Activated naive CD4-positive, alpha-beta T cell treated with anti-CD3 and anti-CD28 coated beads for 36 hours (primary cell): ENCODE measurements at regions not wholly inside any gene's neighbourhood (a gene's known extent, or its start where the extent isn't known, plus 50 kb on each side); places are given as distances from the start of the nearest gene placed in this dataset.

Experiments used
- CTCF ChIA-PET: fragments of 350-600 bp; sonication (Branson Sonifier 250); formaldehyde crosslinking; loops from one replicate; lab custom pipeline; 2021; ENCODE audit warnings: antibody characterized with exemption; lab: Charles Lee
- DNase-seq: peaks from one replicate; pipeline ENCODE4 v3.0.0-alpha.2; 2020
- H3K27ac Mint-ChIP-seq: one replicate; pipeline ENCODE4 v1.8.0; 2021; ENCODE audit warnings: mild to moderate bottlenecking, mixed read lengths
- H3K27me3 Mint-ChIP-seq: one replicate; pipeline ENCODE4 v1.8.0; 2021; ENCODE audit warnings: low read depth, mixed read lengths
- H3K36me3 Mint-ChIP-seq: one replicate; pipeline ENCODE4 v1.8.0; 2021; ENCODE audit warnings: low read depth, mixed read lengths
- H3K4me1 Mint-ChIP-seq: one replicate; pipeline ENCODE4 v1.8.0; 2021; ENCODE audit warnings: low read depth, mixed read lengths
- H3K4me3 Mint-ChIP-seq: one replicate; pipeline ENCODE4 v1.8.0; 2021; ENCODE audit warnings: mild to moderate bottlenecking, moderate library complexity, mixed read lengths
- H3K9me3 Mint-ChIP-seq: one replicate; pipeline ENCODE4 v1.8.0; 2021; ENCODE audit warnings: mixed read lengths
- intact Hi-C: fragments of 100-400 bp; cut with micrococcal nuclease; formaldehyde crosslinking; loops from one replicate; pipeline ENCODE4 v1.15.1; 2023

- CTCF ChIA-PET: no interaction called here
- Mint-ChIP-seq H3K27ac (no peak overlapping the region), H3K9me3 (no peaks in the 10 kb centered on the region), H3K27me3 (no peaks in the 10 kb centered on the region), H3K4me1 (peaks cover 8% of the 10 kb centered on the region), H3K4me3 (no peak overlapping the region), H3K36me3 (no peaks in the 10 kb centered on the region)
- intact Hi-C loops: no loop called here
- DNase-seq: no peak
Measured at GRCh38 chr11:8740129-8740528, 57.5 kb downstream of the RPL27A start.

GRCh38 chr11:8744423-8744822, 61.8 kb downstream of the RPL27A start:
- Mint-ChIP-seq H3K9me3 (no peaks in the 10 kb centered on the region), H3K27me3 (peaks cover 3% of the 10 kb centered on the region), H3K36me3 (no peaks in the 10 kb centered on the region), H3K4me3 (no peak overlapping the region), H3K27ac (no peak overlapping the region), H3K4me1 (peaks cover 8% of the 10 kb centered on the region)
- CTCF ChIA-PET: no interaction called here
- peak; percentile 39 for DNase-seq
- intact Hi-C loops: no loop called here

GRCh38 chr11:8745431-8746253, 63.0 kb downstream of the RPL27A start:
- Mint-ChIP-seq H3K4me3 (no peak overlapping the region), H3K36me3 (no peaks in the 10 kb centered on the region)
- CTCF ChIA-PET: interaction anchor here (0.6 kb wide), 1 partner anchor 124 kb away, joined by 3 read pairs; no protein-coding TSS in a partner anchor

GRCh38 chr11:8746331-8746974, 63.9 kb downstream of the RPL27A start:
- H3K4me3 Mint-ChIP-seq: no peak overlapping the region
- CTCF ChIA-PET: interaction anchor here (0.8 kb wide), 1 partner anchor 8 kb away, joined by 3 read pairs; no protein-coding TSS in a partner anchor
- intact Hi-C loops: no loop called here
- peaks cover 5% of the 10 kb centered on the region for H3K27me3 Mint-ChIP-seq
- no peak overlapping the region for H3K27ac Mint-ChIP-seq
- no peak for DNase-seq
- no peaks in the 10 kb centered on the region for H3K36me3 Mint-ChIP-seq
- H3K9me3 Mint-ChIP-seq: no peaks in the 10 kb centered on the region
- peaks cover 8% of the 10 kb centered on the region for H3K4me1 Mint-ChIP-seq

More at GRCh38 chr11:8745431-8746253, 63.0 kb downstream of the RPL27A start:
- no peak for DNase-seq
- Mint-ChIP-seq H3K9me3 (no peaks in the 10 kb centered on the region), H3K27ac (no peak overlapping the region), H3K4me1 (peaks cover 8% of the 10 kb centered on the region), H3K27me3 (peaks cover 3% of the 10 kb centered on the region)
- intact Hi-C loops: no loop called here

GRCh38 chr11:8747173-8747572, 64.6 kb downstream of the RPL27A start:
- no peak for DNase-seq
- Mint-ChIP-seq H3K27me3 (peaks cover 10% of the 10 kb centered on the region), H3K4me1 (peaks cover 8% of the 10 kb centered on the region), H3K27ac (no peak overlapping the region), H3K36me3 (no peaks in the 10 kb centered on the region), H3K9me3 (no peaks in the 10 kb centered on the region), H3K4me3 (no peak overlapping the region)
- CTCF ChIA-PET: interaction anchor here (0.8 kb wide), 1 partner anchor 9 kb away, joined by 3 read pairs; no protein-coding TSS in a partner anchor
- intact Hi-C loops: no loop called here

- Mint-ChIP-seq H3K9me3 (no peaks in the 10 kb centered on the region), H3K27ac (no peak overlapping the region), H3K4me1 (peaks cover 8% of the 10 kb centered on the region), H3K4me3 (no peak overlapping the region), H3K36me3 (no peaks in the 10 kb centered on the region), H3K27me3 (peaks cover 10% of the 10 kb centered on the region)
- DNase-seq: no peak
- intact Hi-C loops: no loop called here
- CTCF ChIA-PET: no interaction called here
Measured at GRCh38 chr11:8748317-8748716, 65.7 kb downstream of the RPL27A start.

- intact Hi-C loops: no loop called here
- DNase-seq: no peak
- H3K4me3 Mint-ChIP-seq: no peak overlapping the region
Measured at GRCh38 chr11:8749202-8749601, 66.6 kb downstream of the RPL27A start.

GRCh38 chr11:8754241-8754640, 71.6 kb downstream of the RPL27A start:
- DNase-seq: no peak
- CTCF ChIA-PET: no interaction called here
- no peaks in the 10 kb centered on the region for H3K36me3 Mint-ChIP-seq
- H3K4me3 Mint-ChIP-seq: no peak overlapping the region
- H3K4me1 Mint-ChIP-seq: no peaks in the 10 kb centered on the region
- H3K9me3 Mint-ChIP-seq: no peaks in the 10 kb centered on the region
- no peak overlapping the region for H3K27ac Mint-ChIP-seq
- H3K27me3 Mint-ChIP-seq: peaks cover 7% of the 10 kb centered on the region
- intact Hi-C loops: no loop called here

More at GRCh38 chr11:8749202-8749601, 66.6 kb downstream of the RPL27A start:
- H3K9me3 Mint-ChIP-seq: no peaks in the 10 kb centered on the region
- H3K27me3 Mint-ChIP-seq: peaks cover 10% of the 10 kb centered on the region
- no peaks in the 10 kb centered on the region for H3K36me3 Mint-ChIP-seq
- peaks cover 7% of the 10 kb centered on the region for H3K4me1 Mint-ChIP-seq
- H3K27ac Mint-ChIP-seq: no peak overlapping the region
- CTCF ChIA-PET: no interaction called here

- Mint-ChIP-seq H3K4me3 (no peak overlapping the region), H3K27me3 (peaks cover 7% of the 10 kb centered on the region), H3K9me3 (no peaks in the 10 kb centered on the region), H3K27ac (no peak overlapping the region), H3K4me1 (no peaks in the 10 kb centered on the region), H3K36me3 (no peaks in the 10 kb centered on the region)
- no peak for DNase-seq
- intact Hi-C loops: no loop called here
- CTCF ChIA-PET: no interaction called here
Measured at GRCh38 chr11:8756201-8756600, 73.6 kb downstream of the RPL27A start.

- H3K36me3 Mint-ChIP-seq: no peaks in the 10 kb centered on the region
- no peaks in the 10 kb centered on the region for H3K4me1 Mint-ChIP-seq
- DNase-seq: no peak
- no peaks in the 10 kb centered on the region for H3K9me3 Mint-ChIP-seq
- no peak overlapping the region for H3K27ac Mint-ChIP-seq
- intact Hi-C loops: no loop called here
- H3K4me3 Mint-ChIP-seq: no peak overlapping the region
- CTCF ChIA-PET: no interaction called here
- H3K27me3 Mint-ChIP-seq: no peaks in the 10 kb centered on the region
Measured at GRCh38 chr11:8757047-8757446, 74.5 kb downstream of the RPL27A start.

- DNase-seq: no peak
- Mint-ChIP-seq H3K4me1 (no peaks in the 10 kb centered on the region), H3K9me3 (no peaks in the 10 kb centered on the region), H3K27ac (no peak overlapping the region), H3K27me3 (no peaks in the 10 kb centered on the region), H3K36me3 (no peaks in the 10 kb centered on the region), H3K4me3 (no peak overlapping the region)
- intact Hi-C loops: no loop called here
- CTCF ChIA-PET: no interaction called here
Measured at GRCh38 chr11:8757533-8757932, 74.9 kb downstream of the RPL27A start.

- no peaks in the 10 kb centered on the region for H3K9me3 Mint-ChIP-seq
- H3K27ac Mint-ChIP-seq: no peak overlapping the region
- CTCF ChIA-PET: interaction anchor here (1.2 to 1.3 kb wide), 2 partner anchors 32 to 56 kb away, joined by 3 to 4 read pairs; no protein-coding TSS in a partner anchor
- intact Hi-C loops: no loop called here
- no peak for DNase-seq
- no peak overlapping the region for H3K4me3 Mint-ChIP-seq
- no peaks in the 10 kb centered on the region for H3K36me3 Mint-ChIP-seq
- no peaks in the 10 kb centered on the region for H3K27me3 Mint-ChIP-seq
- no peaks in the 10 kb centered on the region for H3K4me1 Mint-ChIP-seq
Measured at GRCh38 chr11:8758619-8759169, 76.1 kb downstream of the RPL27A start.
